HG02798 (cell line): ENCODE measurements at regions not wholly inside any gene's neighbourhood (a gene's known extent, or its start where the extent isn't known, plus 50 kb on each side); places are given as distances from the start of the nearest gene placed in this dataset.

Source experiments
- ATAC-seq: cut with Tn5 transposase; IDR thresholded peaks from one replicate; pipeline ENCODE4 v1.9.1; 2021; ENCODE audit warnings: mild to moderate bottlenecking; ENCODE audit not compliant: unreplicated experiment, poor library complexity

DNA sequence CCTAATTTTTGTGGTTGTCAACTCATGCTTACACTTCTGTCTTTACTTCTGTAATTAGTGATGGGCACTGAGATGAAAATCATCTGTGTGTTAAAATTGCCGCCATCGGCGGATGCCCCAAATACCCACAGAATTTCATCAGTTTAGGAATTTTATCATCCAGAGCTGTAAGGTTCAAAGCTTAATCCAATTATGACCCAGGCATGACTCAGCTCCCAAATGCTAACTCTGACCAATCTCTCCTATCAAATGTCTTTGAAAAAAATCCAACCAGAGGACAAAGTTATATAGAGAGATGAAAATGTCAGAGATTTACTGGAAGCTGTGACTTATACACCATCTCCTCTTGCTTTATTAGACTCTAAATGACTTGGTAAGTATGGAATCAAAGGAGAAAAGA lies 1048.7 kb upstream of the PRKX start:
- no peak for ATAC-seq

DNA sequence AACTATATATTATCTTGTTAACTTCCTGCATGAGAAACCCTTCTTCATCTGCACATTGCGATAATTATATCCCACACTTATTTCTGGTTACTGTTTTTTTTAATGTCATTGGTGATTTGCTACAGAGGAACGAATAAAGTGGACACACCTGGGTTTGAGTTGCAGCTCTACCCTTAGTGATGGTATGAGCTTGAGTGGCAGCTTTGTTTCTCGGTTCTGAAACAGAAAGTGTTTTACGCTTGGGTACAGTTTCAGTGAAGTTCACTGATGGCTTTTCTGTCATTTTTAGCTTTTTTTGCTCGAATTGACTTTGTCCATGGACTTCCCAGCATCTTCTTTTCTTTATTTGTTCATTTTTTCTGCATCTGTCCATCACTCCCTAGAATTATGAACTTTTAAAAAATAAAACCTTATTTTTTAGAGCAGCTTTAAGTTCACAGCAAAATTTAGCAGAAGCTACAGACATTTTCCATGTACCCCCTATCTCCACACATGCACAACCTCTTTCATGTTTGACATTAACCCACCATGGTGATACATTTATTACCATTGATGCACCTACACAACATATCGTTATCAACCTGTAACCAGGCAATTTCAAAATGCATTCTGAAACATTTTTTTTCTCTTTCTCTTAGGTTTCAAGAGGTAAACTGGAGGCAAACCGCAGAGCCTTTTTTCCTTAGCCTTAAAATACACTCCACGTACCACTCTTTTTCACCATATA lies 1041.6 kb upstream of the PRKX start:
- peak; percentile 82 for ATAC-seq

DNA sequence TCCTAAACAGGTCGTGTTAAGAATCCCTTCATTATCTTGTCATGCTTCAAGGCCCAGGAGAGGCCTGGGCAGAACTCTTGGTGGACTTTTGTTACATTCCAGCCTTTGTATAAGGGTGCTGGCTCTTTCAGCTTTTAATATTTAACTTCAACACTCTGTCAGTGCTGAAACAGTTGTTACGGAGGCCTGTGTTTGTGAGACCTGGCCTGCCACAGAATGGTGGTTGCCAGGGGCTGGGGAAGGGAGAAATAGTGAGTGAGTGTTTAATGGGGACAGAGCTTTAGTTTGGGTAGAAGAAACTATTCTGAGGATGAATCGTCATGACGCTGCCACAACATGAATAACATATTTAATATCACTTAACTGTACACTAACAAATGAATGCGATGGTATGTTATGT lies 1027.6 kb upstream of the PRKX start:
- ATAC-seq: no peak

DNA sequence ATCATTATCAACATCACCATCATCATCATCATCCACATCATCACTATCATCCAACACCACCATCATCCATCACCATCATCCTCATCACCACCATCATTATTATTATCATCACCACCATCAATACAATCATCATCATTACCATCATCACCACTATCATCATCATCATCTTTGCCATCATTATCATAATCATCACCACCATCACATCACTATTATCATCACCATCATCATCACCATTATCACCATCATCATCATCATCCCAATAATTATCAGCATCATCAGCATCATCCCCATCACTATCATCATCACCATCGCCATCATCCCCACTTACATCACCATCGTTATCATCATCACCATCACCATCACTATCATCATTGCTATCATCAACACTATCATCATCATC lies 1021.9 kb upstream of the PRKX start:
- no peak for ATAC-seq

DNA sequence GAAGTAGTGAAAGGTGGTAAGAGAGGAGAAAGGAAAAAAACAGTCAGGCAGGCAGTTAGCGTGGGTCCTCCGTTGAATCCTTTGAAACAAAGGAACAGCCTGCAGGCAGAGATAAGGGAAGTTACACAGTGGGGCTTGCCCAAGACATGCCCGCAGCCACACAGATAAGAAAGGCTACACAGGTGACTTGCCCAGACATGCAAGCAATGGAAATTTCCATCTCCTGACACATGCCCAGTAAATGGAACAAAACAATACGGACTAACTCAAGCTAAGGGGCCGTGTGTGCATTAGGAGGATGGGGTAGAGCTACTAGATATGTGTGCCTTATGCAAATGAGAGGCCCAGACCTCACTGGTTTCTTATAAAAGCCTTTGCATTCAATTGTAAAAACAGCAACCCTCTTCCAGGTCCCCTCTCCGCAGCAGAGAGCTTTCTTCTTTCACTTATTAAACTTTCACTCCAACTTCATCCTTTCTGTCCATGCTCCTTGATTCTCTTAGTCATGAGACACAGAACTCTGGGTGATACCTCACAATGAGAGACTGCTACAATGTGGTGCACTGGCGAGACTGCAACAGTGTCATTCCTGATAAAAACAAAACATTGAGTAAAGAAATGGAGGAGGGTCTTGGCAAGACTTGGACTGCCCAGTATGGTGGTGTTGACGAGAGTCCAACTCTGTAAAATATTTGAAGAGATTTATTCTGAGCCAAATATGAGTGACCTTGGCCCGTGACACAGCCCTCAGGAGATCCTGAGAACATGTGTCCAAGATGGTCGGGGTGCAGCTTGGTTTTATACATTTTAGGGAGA lies 997.4 kb upstream of the PRKX start:
- ATAC-seq: peak; percentile 70

DNA sequence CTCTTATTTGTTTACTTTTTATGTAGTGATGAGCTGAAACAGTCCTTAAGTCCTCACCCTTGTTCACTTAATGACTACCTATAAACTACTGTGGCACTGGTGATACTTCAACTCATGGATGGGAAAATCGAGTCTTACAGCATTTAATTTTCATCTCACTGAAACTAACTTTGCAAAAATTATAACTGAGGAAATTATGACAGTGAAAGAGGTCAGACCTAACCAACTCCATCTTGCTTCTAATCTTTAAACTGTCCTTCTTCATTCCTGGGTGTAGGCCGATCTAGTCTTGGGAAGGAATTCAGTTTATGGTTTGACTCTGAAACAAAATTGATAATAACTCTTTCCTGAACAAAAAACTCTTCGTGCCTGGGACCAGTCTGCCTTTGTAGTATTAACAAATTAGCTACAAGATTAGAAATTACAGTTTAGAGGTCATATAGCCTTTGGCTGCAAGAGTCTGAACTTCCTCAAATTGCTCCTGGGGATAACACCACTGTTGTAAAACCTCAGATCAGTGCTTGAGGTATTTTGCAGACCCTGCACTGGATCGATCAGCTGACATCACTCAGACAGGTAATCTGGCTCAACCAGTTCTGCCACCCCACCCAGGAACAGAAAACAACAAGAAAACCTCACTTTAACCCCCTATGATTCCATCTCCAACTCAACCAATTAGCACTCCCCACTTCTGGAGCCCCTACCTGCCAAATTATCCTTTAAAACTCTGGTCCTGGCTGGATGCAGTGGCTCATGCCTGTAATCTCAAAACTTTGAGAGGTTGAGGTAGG lies 995.7 kb upstream of the PRKX start:
- ATAC-seq: no peak

DNA sequence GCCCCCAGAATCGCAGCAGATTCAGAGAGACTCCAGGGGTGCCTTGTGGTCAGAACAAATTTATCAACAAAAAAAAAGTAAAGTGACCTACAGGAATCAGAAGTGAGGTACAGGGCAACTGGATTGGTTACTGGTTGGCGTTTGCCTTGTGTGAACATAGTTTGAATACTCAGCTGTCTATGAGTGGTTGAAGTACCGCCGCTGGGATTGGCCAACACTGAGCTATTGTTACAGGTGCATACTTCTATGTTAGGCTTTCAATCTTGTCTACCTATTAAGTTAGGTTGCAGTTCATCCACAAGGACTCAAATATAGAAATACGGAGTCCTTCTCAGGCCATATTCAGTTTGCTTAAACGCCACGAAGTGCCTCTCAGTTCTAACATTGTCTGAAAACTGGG lies 993.5 kb upstream of the PRKX start:
- no peak for ATAC-seq

DNA sequence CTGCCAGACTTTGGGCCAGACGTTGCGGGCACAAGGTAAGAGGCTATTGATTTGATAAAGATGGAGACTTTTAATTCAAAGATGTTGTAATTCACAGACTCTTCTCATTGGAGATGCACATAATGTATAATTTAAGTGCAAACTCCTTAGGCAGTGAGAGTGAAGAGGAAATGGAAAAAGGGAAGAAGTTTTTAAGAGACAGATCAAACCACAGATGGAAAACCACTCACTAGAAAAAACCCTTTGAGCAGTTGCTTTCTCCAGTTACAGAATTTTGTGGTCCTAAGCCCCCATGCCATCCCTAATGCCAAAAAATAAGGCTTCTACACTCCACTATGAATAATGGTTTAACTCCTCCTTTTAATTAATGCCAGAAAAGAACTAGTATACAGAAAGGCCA lies 977.1 kb upstream of the PRKX start:
- ATAC-seq: no peak

DNA sequence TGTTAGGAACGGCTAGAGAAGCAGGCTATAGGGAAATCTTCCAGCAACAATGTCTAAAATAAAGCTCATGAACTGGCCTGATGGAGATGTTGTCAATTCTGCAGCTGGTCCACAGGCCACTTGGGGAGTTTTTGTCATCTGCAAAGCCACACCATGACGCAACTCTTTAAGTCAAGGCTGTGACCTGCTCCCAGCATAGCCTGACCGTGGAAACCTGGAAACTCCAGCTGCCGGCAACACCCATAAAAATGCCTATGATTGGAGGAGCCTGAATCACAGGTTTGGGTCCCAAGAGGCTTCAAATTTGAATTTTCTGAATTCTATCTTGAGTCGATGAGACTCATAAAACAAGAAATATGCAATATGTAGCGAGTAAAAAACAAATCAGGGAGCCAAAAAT lies 969.2 kb upstream of the PRKX start:
- no peak for ATAC-seq

DNA sequence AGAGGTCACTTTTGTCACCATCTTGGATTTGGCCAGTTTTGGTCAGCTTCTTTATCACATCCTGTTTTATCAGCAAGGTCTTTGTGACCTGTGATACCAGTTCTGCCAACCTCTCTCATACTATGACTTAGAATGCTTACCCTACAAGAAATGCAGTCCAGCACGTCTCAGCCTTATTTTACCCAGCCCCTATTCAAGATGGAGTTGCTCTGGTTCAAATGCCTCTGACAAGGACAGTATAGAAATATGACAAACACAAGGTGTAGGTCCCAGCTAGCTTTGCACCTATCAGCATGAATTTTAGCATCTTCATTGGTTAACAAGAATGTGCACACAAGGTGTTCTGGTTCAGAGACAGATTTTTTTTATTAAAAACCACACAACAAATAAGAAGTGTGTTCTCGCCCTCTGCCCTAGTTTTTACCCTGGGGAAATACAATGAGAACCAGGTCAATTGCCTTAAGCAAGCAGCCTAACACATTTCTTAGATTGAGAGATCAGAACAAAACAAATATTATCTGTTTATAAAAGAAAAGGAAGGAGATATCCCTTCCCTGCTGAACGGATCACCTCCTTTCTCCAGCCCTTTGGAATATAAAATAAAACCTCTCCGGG lies 962.3 kb upstream of the PRKX start:
- no peak for ATAC-seq

DNA sequence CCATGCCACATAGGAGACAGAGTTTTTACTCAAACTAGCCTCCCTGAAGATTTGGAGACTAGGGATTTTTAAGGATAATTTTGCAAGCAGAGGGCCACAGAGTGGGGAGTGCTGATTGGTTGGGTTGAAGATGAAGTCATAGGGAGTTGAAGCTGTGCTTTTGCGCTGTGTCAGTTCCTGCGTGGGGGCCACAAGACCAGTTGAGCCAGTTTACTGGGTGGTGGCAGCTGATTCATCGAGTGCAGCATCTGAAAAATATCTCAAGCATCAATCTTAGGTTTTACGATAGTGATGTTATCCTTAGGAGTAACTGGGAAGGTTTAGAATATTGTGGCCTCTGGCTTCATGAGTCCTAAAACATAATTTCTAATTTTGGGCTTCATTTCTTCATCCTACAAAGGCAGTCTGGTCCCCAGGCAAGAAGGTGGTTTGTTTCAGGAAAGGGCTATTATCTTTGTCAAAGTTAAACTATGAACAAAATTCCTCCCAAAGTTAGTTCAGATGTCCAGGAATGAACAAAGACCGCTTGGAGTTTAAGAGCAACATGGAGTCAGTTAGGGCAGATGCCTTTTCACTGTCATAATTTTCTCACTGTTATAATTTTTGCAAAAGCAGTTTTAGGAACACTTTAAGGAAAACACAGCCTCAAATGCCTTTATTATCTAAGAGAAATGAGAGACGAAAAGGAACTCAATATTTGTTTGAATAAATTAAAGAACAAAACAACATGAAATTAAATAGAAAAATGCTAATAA lies 960.8 kb upstream of the PRKX start:
- no peak for ATAC-seq

DNA sequence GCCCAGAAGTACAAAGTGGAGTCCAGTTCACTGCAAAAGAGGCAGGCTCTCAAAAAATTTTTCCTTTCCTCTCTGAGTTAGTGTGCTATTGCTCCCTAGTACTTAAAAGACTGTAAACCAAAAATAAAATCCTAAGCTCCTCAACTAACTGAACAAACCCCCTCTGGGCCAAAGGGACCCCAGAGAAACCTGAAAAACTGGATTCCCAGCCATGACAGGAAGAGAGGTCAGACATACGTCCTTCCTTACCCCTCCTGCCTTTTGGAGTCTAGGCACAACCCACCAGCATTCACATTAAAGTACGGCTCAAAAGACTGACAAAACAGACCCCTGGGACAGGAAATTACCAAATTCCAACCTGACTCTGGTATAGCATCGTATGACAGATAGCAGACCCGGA lies 957.9 kb upstream of the PRKX start:
- ATAC-seq: no peak

DNA sequence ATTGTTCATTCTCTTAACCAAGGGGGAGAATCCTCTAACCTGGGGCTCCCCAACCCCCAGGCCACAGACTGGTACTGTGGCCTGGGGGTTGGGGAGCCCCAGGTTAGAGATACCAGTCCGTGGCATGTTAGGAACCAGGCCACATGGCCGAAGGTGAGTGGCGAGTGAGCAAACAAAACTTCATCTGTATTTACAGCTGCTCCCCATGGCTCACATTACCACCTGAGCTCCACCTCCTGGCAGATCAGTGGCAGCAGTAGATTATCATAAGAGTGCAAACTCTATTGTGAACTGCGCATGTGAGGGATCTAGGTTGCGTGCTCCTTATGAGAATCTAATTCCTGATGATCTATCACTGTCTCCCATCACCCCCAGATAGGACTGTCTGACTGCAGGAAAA lies 957.2 kb upstream of the PRKX start:
- no peak for ATAC-seq

DNA sequence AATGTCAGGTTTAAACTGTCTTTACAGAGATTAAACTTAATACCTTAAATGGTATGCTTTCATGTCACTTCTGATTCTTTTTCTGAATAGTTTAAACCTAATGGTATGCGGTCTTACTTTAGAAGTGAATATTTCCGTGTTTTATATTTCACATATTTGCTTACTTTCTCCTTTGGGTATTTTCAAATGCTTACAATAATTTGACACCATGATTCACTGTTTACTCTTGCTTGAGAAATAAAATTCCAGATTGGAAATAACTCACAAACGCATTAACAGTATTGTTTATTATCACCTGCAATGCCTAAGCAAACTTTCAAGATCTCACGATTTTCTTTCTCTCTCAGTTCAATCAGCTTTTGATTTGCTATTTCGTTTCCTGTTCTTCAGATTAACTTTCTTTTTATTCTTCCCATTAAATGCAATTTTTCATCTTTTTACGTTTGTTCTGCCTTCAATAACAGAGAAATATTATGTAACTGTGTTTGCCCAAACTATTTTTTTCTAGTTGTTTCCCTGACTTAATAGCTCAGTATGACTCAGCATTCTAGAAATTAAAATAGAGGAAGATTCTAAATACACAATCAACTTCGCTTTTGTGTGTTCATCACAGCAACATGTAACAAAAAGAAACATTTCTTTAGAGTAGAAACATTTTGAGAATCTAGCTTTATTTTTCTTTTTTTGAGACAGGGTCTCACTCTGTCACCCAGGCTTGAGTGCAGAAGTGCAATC lies 955.5 kb upstream of the PRKX start:
- ATAC-seq: no peak

DNA sequence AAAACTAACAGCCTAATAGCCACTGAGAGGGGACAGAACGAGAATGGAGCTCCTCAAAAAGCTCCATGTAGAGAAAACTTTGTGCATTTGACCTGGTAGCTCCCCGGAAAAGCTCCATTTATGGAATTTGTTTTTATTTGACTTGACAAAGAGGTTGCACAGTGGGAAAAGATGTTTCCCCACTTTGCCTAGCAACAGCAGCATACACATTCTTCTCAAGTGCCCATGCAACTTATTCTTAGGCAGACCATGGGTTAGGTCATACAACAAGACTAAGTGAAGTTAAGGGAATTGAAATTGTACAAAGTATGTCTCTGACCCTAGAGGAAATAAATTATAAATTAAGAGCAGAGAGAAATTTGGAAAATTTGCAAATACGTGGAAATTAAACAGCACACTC lies 949.6 kb upstream of the PRKX start:
- ATAC-seq: no peak

DNA sequence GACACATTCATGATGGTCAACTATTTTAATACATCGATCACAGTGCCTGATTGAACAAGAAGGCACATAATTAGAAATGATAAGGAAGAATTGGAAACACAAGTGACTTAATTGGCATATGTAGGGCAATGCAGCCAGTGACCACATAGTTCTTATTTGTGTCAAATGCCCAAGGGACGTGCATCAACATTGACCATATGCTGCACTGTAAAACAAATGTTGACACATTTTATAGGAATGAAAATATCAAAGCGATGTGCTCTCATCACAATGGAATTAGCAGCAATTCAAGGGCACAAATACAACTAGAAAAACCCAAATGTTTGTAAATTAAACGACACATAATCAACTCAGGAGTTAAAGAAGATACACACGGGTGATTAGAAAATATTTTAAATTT lies 948.3 kb upstream of the PRKX start:
- ATAC-seq: no peak

DNA sequence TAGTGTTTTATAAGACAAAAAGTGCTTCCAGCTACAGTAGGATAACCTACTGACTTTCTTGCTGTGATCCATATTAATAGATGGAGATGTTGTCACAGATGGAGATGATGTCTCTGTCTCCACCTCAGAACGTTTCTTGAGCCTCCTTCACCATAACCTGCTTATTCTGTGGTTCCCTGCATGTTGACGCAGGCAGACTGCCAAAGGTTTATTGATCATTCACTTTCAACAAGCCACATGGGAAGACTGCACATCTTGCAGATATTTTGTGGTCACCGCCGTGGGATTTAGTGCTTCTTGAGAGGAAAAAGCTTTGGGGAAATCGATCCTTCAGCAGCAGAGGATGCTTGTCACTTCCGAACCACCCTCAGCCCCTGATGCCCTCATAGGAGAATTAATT lies 943.0 kb upstream of the PRKX start:
- no peak for ATAC-seq

DNA sequence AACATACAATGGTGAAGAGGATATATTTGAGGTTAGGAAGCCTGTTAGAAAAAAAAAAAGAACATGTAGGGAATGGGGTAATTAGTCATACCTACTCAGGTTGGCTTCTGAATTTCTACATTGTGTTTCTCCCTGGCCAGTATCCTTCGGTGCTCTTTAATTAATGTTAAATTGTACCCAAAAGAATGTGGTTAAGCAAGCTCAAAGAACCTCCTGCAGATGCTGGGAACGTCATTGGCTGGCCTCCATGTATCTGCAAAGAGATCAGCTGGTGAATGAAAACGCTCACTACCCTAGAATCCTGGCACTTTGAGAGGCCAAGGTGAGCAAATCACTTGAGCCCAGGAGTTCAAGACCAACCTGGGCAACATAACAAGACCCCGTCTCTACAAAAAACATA lies 942.3 kb upstream of the PRKX start:
- ATAC-seq: no peak

DNA sequence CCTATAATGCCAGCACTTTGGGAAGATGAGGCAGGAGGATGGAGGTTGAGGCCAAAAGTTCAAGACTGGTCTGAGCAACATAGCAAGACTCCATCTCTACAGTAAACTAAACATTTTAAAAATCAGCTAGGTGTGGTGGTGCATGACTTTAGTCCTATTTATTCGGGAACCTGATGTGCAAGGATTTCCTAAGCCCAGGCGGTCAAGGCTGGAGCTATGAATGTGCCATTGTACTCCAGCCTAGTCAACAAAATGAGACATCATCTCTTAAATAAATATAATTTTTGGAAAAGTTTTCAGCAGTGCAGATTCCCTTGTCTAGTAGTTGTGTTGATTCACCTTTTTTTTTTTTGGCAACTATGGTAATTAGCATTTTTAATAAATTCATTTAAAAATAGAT lies 928.7 kb upstream of the PRKX start:
- no peak for ATAC-seq
